Spinal cord (tissue), 9 donors: ENCODE measurements at regions not wholly inside any gene's neighbourhood (a gene's known extent, or its start where the extent isn't known, plus 50 kb on each side); places are given as distances from the start of the nearest gene placed in this dataset.

Experiments
- DNase-seq, 6 donors: peaks; one replicate each; pipeline versions ENCODE4 v3.0.0 to v3.0.0-alpha.2; 2013 to 2015; ENCODE audit warnings: low spot score in 6 of 6, low read depth in 4 of 6
- H3K27ac ChIP-seq: one replicate; pipeline ENCODE4 v1.5.1; 2013; ENCODE audit warnings: low read depth, low read length, control low read depth
- H3K27me3 ChIP-seq: one replicate; pipeline ENCODE4 v1.6.1; 2013; ENCODE audit warnings: low read length; ENCODE audit not compliant: control insufficient read depth, insufficient read depth
- H3K36me3 ChIP-seq: one replicate; pipeline ENCODE4 v1.6.1; 2013; ENCODE audit warnings: low read length; ENCODE audit not compliant: control insufficient read depth, insufficient read depth
- H3K4me1 ChIP-seq: one replicate; pipeline ENCODE4 v1.6.1; 2013; ENCODE audit warnings: low read length; ENCODE audit not compliant: control insufficient read depth, insufficient read depth
- H3K4me3 ChIP-seq: one replicate; pipeline ENCODE4 v1.5.1; 2013; ENCODE audit warnings: low read depth, low read length, control low read depth
- H3K9me3 ChIP-seq: one replicate; pipeline ENCODE4 v1.6.1; 2013; ENCODE audit warnings: low read length; ENCODE audit not compliant: control insufficient read depth, insufficient read depth
- WGBS: methylation state at CpG from one replicate; pipeline ENCODE4 v1.1.5; 2013; ENCODE audit warnings: missing lambda C conversion rate; ENCODE audit not compliant: insufficient coverage; 5-methylcytosine and 5-hydroxymethylcytosine counted together
- donor health status: healthy.

- no peak overlapping the region for H3K4me3 ChIP-seq
- no peak for DNase-seq
- H3K4me1 ChIP-seq: no peaks in the 10 kb centered on the region
- WGBS: 97% methylated on average over 3 of the region's 3 CpGs
- H3K27ac ChIP-seq: no peak overlapping the region
- no peaks in the 10 kb centered on the region for H3K9me3 ChIP-seq
- H3K36me3 ChIP-seq: no peaks in the 10 kb centered on the region
- no peaks in the 10 kb centered on the region for H3K27me3 ChIP-seq
Observed at GRCh38 chr5:121263456-121263855, 588.2 kb upstream of the FTMT start.

GRCh38 chr5:121264605-121265004 is 587.1 kb upstream of the FTMT start:
- no CpG with 5 or more reads among the region's 3 CpGs for WGBS
- Histone ChIP-seq H3K27ac (no peak overlapping the region), H3K4me1 (no peaks in the 10 kb centered on the region)

GRCh38 chr5:121271546-121271945 is 580.1 kb upstream of the FTMT start:
- H3K27ac ChIP-seq: no peak overlapping the region
- H3K36me3 ChIP-seq: no peaks in the 10 kb centered on the region
- H3K9me3 ChIP-seq: no peaks in the 10 kb centered on the region
- H3K4me3 ChIP-seq: no peak overlapping the region
- 63% methylated on average over 2 of the region's 2 CpGs for WGBS
- H3K27me3 ChIP-seq: no peaks in the 10 kb centered on the region
- no peak for DNase-seq
- no peaks in the 10 kb centered on the region for H3K4me1 ChIP-seq

More at GRCh38 chr5:121264605-121265004, 587.1 kb upstream of the FTMT start:
- Histone ChIP-seq H3K4me3 (no peak overlapping the region), H3K9me3 (no peaks in the 10 kb centered on the region), H3K36me3 (no peaks in the 10 kb centered on the region), H3K27me3 (no peaks in the 10 kb centered on the region)
- DNase-seq: no peak

GRCh38 chr5:121273833-121274433 is 577.7 kb upstream of the FTMT start:
- DNase-seq: peak in 1 of 6 donors; percentile 20
- Histone ChIP-seq H3K27me3 (no peaks in the 10 kb centered on the region), H3K36me3 (no peaks in the 10 kb centered on the region), H3K27ac (no peak overlapping the region), H3K4me1 (no peaks in the 10 kb centered on the region), H3K9me3 (no peaks in the 10 kb centered on the region), H3K4me3 (no peak overlapping the region)
- 43% methylated on average over 2 of the region's 2 CpGs for WGBS

- Histone ChIP-seq H3K4me3 (no peak overlapping the region), H3K9me3 (no peaks in the 10 kb centered on the region), H3K4me1 (no peaks in the 10 kb centered on the region), H3K27ac (no peak overlapping the region), H3K27me3 (no peaks in the 10 kb centered on the region), H3K36me3 (no peaks in the 10 kb centered on the region)
- no peak for DNase-seq
- WGBS: 96% methylated on average over 3 of the region's 4 CpGs
Observed at GRCh38 chr5:121279801-121280200, 571.9 kb upstream of the FTMT start.

- Histone ChIP-seq H3K27ac (no peak overlapping the region), H3K36me3 (no peaks in the 10 kb centered on the region), H3K4me3 (no peak overlapping the region), H3K4me1 (no peaks in the 10 kb centered on the region), H3K27me3 (no peaks in the 10 kb centered on the region), H3K9me3 (no peaks in the 10 kb centered on the region)
- DNase-seq: peak in 4 of 6 donors; percentile 2 to 86 (median 10)
- no CpG with 5 or more reads among the region's 4 CpGs for WGBS
Observed at GRCh38 chr5:121285801-121286521, 565.7 kb upstream of the FTMT start.

GRCh38 chr5:121288781-121289180 is 562.9 kb upstream of the FTMT start:
- DNase-seq: no peak
- Histone ChIP-seq H3K27ac (no peak overlapping the region), H3K9me3 (no peaks in the 10 kb centered on the region), H3K4me1 (no peaks in the 10 kb centered on the region), H3K4me3 (no peak overlapping the region), H3K36me3 (no peaks in the 10 kb centered on the region), H3K27me3 (no peaks in the 10 kb centered on the region)
- WGBS: no CpG with 5 or more reads among the region's 1 CpG

- no peaks in the 10 kb centered on the region for H3K27me3 ChIP-seq
- no CpG with 5 or more reads among the region's 2 CpGs for WGBS
- H3K4me1 ChIP-seq: no peaks in the 10 kb centered on the region
- H3K4me3 ChIP-seq: no peak overlapping the region
- no peak overlapping the region for H3K27ac ChIP-seq
- H3K9me3 ChIP-seq: no peaks in the 10 kb centered on the region
- H3K36me3 ChIP-seq: no peaks in the 10 kb centered on the region
- no peak for DNase-seq
Observed at GRCh38 chr5:121292664-121293063, 559.0 kb upstream of the FTMT start.

- no peak for DNase-seq
- Histone ChIP-seq H3K4me1 (no peaks in the 10 kb centered on the region), H3K36me3 (no peaks in the 10 kb centered on the region), H3K27ac (no peak overlapping the region), H3K27me3 (no peaks in the 10 kb centered on the region), H3K9me3 (no peaks in the 10 kb centered on the region), H3K4me3 (no peak overlapping the region)
- no CpG with 5 or more reads among the region's 2 CpGs for WGBS
Observed at GRCh38 chr5:121296356-121296755, 555.3 kb upstream of the FTMT start.

GRCh38 chr5:121299153-121299552 is 552.5 kb upstream of the FTMT start:
- Histone ChIP-seq H3K27ac (no peak overlapping the region), H3K36me3 (no peaks in the 10 kb centered on the region), H3K4me3 (no peak overlapping the region), H3K9me3 (no peaks in the 10 kb centered on the region), H3K4me1 (no peaks in the 10 kb centered on the region), H3K27me3 (no peaks in the 10 kb centered on the region)
- no peak for DNase-seq
- 100% methylated on average over 1 of the region's 3 CpGs for WGBS
